ENCODE measurements at regions not wholly inside any gene's neighbourhood (a gene's known extent, or its start where the extent isn't known, plus 50 kb on each side); places are given as distances from the start of the nearest gene placed in this dataset.

- intact Hi-C loops (cut with micrococcal nuclease) = no loop called here
- BruUV-seq (replicated peaks) = no TSS peak
Measured at GRCh38 chr2:199108056-199108455, 349.7 kb downstream of the SATB2 start.

More at GRCh38 chr2:199108056-199108455, 349.7 kb downstream of the SATB2 start:
- no peaks in the 10 kb centered on the region for H3K27me3 ChIP-seq (ENCODE audit: control insufficient read depth in 2 of 2, insufficient read depth in 2 of 2, low read length in 2 of 2)
- H2AFZ ChIP-seq (ENCODE audit: low read depth, low read length) = no peak overlapping the region
- FAIRE-seq (no peak), DNase-seq (ENCODE audit: low read depth, low spot score) (no peak)
- H3K79me2 ChIP-seq (ENCODE audit: control insufficient read depth, insufficient read depth, low read length) = no peaks in the 10 kb centered on the region
- H3K9ac ChIP-seq (replicated peaks; ENCODE audit: extremely low read depth, insufficient read depth, low read length) = no peak overlapping the region
- H3K9me3 ChIP-seq (replicated peaks; ENCODE audit: control insufficient read depth, insufficient read depth, low read length) = no peaks in the 10 kb centered on the region
- H3K36me3 ChIP-seq (ENCODE audit: control insufficient read depth in 2 of 2, extremely low read depth in 1 of 2, insufficient read depth in 2 of 2, low read length in 2 of 2) = no peaks in the 10 kb centered on the region
- no peak overlapping the region for H3K4me2 ChIP-seq (ENCODE audit: insufficient read depth, low read length)
- dilution Hi-C loops (cut with MboI; ENCODE audit: extremely low pct_ligation_motif_present, low sequenced_read_pairs) = no loop called here
- TF ChIP-seq JUN (IDR thresholded peaks at IDR 0.05; ENCODE audit: borderline replicate concordance, insufficient read depth, insufficient read length, low read depth) = no peak
- TF ChIP-seq GATA2 (IDR thresholded peaks at IDR 0.05; ENCODE audit: insufficient read depth, insufficient read length, low read depth, low read length) = no peak
- TF ChIP-seq MYC (IDR thresholded peaks at IDR 0.05; ENCODE audit: low read depth, low read length) = no peak
- TF ChIP-seq, protein P1, sequence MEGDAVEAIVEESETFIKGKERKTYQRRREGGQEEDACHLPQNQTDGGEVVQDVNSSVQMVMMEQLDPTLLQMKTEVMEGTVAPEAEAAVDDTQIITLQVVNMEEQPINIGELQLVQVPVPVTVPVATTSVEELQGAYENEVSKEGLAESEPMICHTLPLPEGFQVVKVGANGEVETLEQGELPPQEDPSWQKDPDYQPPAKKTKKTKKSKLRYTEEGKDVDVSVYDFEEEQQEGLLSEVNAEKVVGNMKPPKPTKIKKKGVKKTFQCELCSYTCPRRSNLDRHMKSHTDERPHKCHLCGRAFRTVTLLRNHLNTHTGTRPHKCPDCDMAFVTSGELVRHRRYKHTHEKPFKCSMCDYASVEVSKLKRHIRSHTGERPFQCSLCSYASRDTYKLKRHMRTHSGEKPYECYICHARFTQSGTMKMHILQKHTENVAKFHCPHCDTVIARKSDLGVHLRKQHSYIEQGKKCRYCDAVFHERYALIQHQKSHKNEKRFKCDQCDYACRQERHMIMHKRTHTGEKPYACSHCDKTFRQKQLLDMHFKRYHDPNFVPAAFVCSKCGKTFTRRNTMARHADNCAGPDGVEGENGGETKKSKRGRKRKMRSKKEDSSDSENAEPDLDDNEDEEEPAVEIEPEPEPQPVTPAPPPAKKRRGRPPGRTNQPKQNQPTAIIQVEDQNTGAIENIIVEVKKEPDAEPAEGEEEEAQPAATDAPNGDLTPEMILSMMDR (IDR thresholded peaks at IDR 0.05; ENCODE audit: extremely low read depth in 1 of 2, insufficient read depth in 1 of 2, low read depth in 1 of 2, low read length in 2 of 2) = no peak
- TF ChIP-seq, protein P2, sequence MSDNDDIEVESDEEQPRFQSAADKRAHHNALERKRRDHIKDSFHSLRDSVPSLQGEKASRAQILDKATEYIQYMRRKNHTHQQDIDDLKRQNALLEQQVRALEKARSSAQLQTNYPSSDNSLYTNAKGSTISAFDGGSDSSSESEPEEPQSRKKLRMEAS (IDR thresholded peaks at IDR 0.05; ENCODE audit: insufficient read depth, insufficient read length) = no peak
- no peak for TF ChIP-seq POLR2AphosphoS5 (IDR thresholded peaks at IDR 0.05; ENCODE audit: insufficient read depth, low read depth, low read length)
- TF ChIP-seq FOS (IDR thresholded peaks at IDR 0.05; ENCODE audit: borderline replicate concordance, insufficient read depth, low read length) = no peak
- no peak for TF ChIP-seq POLR2A (IDR thresholded peaks at IDR 0.05; ENCODE audit: low read depth, low read length)
- TF ChIP-seq EZH2 (IDR thresholded peaks at IDR 0.05; ENCODE audit: borderline replicate concordance, low read depth, low read length, severe bottlenecking) = no peak
- CTCF ChIA-PET = no interaction called here
- no peak overlapping the region for H3K4me3 ChIP-seq (replicated peaks in 1 of 3; ENCODE audit: insufficient read depth in 1 of 3, low read depth in 1 of 3, low read length in 3 of 3)
- H3K9me1 ChIP-seq (replicated peaks; ENCODE audit: control insufficient read depth, extremely low read depth, insufficient read depth, low read length) = no peaks in the 10 kb centered on the region
- H3K4me1 ChIP-seq (ENCODE audit: control insufficient read depth, extremely low read depth, insufficient read depth, low read length) = no peaks in the 10 kb centered on the region
- no peak overlapping the region for H3K27ac ChIP-seq (ENCODE audit: insufficient read depth, low read depth, low read length)
- POLR2A ChIA-PET = no interaction called here
- no peaks in the 10 kb centered on the region for H4K20me1 ChIP-seq (replicated peaks; ENCODE audit: control insufficient read depth, extremely low read depth, insufficient read depth, low read length)
